Cardiac muscle cell (in vitro differentiated cells and primary cell): ENCODE measurements at regions not wholly inside any gene's neighbourhood (a gene's known extent, or its start where the extent isn't known, plus 50 kb on each side); places are given as distances from the start of the nearest gene placed in this dataset.

Experiments
- DNase-seq, 2 donors: peaks; one replicate each; pipeline versions ENCODE4 v3.0.0 to v3.0.0-alpha.2; 2010 to 2017; ENCODE audit warnings: low read depth in 1 of 2, low spot score in 1 of 2
- H3K27ac ChIP-seq: fragments of 200-600 bp; sonication (generic); 2 replicates; pipeline ENCODE4 v1.5.1; 2016
- H3K27me3 ChIP-seq: fragments of 200-600 bp; sonication (generic); 2 replicates; pipeline ENCODE4 v1.6.0; 2016; ENCODE audit warnings: control low read depth
- H3K36me3 ChIP-seq: fragments of 200-600 bp; sonication (generic); 2 replicates; pipeline ENCODE4 v1.5.1; 2016; ENCODE audit warnings: control low read depth
- H3K4me1 ChIP-seq: fragments of 200-600 bp; sonication (generic); 2 replicates; pipeline ENCODE4 v1.8.1; 2017; ENCODE audit warnings: low read depth, mild to moderate bottlenecking, mixed run types
- H3K4me3 ChIP-seq: fragments of 200-600 bp; sonication (generic); 2 replicates; pipeline ENCODE4 v1.5.1; 2016; ENCODE audit warnings: mild to moderate bottlenecking
- H3K9me3 ChIP-seq: fragments of 200-600 bp; sonication (generic); 2 replicates; pipeline ENCODE4 v1.5.1; 2017; ENCODE audit warnings: low read depth, mild to moderate bottlenecking, control low read depth
- CTCF ChIP-seq: IDR thresholded peaks from 2 replicates; pipeline ENCODE4 v1.5.1; 2012; ENCODE audit warnings: low read depth, mild to moderate bottlenecking, low read length

- DNase-seq: no peak
- Histone ChIP-seq H3K27me3 (no peaks in the 10 kb centered on the region), H3K36me3 (no peaks in the 10 kb centered on the region), H3K4me3 (no peak overlapping the region), H3K27ac (no peak overlapping the region), H3K4me1 (no peaks in the 10 kb centered on the region), H3K9me3 (no peaks in the 10 kb centered on the region)
- TF ChIP-seq CTCF: no peak
These were observed 935.9 kb downstream of the EPHA3 start for GRCh38 chr3:90043287-90043686.

- H3K27ac ChIP-seq: no peak overlapping the region
- H3K4me3 ChIP-seq: no peak overlapping the region
- no peak for TF ChIP-seq CTCF
- H3K4me1 ChIP-seq: no peaks in the 10 kb centered on the region
- no peak for DNase-seq
- no peaks in the 10 kb centered on the region for H3K36me3 ChIP-seq
- H3K9me3 ChIP-seq: no peaks in the 10 kb centered on the region
- no peaks in the 10 kb centered on the region for H3K27me3 ChIP-seq
These were observed 936.8 kb downstream of the EPHA3 start for GRCh38 chr3:90044084-90044816.

GRCh38 chr3:90052425-90052950, 945.1 kb downstream of the EPHA3 start:
- H3K36me3 ChIP-seq: no peaks in the 10 kb centered on the region
- no peaks in the 10 kb centered on the region for H3K9me3 ChIP-seq
- H3K4me3 ChIP-seq: no peak overlapping the region
- no peak for DNase-seq
- no peaks in the 10 kb centered on the region for H3K4me1 ChIP-seq
- H3K27me3 ChIP-seq: no peaks in the 10 kb centered on the region
- no peak overlapping the region for H3K27ac ChIP-seq
- TF ChIP-seq CTCF: no peak

- no peak for TF ChIP-seq CTCF
- Histone ChIP-seq H3K27ac (no peak overlapping the region), H3K27me3 (no peaks in the 10 kb centered on the region), H3K36me3 (no peaks in the 10 kb centered on the region), H3K4me1 (no peaks in the 10 kb centered on the region), H3K9me3 (no peaks in the 10 kb centered on the region), H3K4me3 (no peak overlapping the region)
- DNase-seq: no peak
These were observed 946.9 kb downstream of the EPHA3 start for GRCh38 chr3:90054311-90054710.

GRCh38 chr3:90055666-90056065, 948.2 kb downstream of the EPHA3 start:
- no peak for TF ChIP-seq CTCF
- Histone ChIP-seq H3K36me3 (no peaks in the 10 kb centered on the region), H3K4me3 (no peak overlapping the region), H3K27me3 (no peaks in the 10 kb centered on the region), H3K9me3 (no peaks in the 10 kb centered on the region), H3K27ac (no peak overlapping the region), H3K4me1 (no peaks in the 10 kb centered on the region)
- no peak for DNase-seq
